Left ventricle myocardium inferior (tissue), 1 donor: ENCODE measurements at regions not wholly inside any gene's neighbourhood (a gene's known extent, or its start where the extent isn't known, plus 50 kb on each side); places are given as distances from the start of the nearest gene placed in this dataset.

Experiments used
- DNase-seq: peaks from one replicate; pipeline ENCODE4 v3.0.0-alpha.2; 2020
- H3K27ac ChIP-seq: fragments of 200-600 bp; replicated peaks from 2 replicates; pipeline ENCODE4 v1.8.0; 2021
- H3K27me3 ChIP-seq: fragments of 200-600 bp; 2 replicates; pipeline ENCODE4 v1.8.0; 2021; ENCODE audit warnings: low read depth
- H3K36me3 ChIP-seq: fragments of 200-600 bp; 2 replicates; pipeline ENCODE4 v1.8.0; 2021
- H3K4me1 ChIP-seq: fragments of 200-600 bp; 2 replicates; pipeline ENCODE4 v1.8.0; 2021
- H3K4me3 ChIP-seq: fragments of 200-600 bp; 2 replicates; pipeline ENCODE4 v1.8.0; 2021; ENCODE audit warnings: mild to moderate bottlenecking, moderate library complexity
- H3K9me3 ChIP-seq: fragments of 200-600 bp; replicated peaks from 2 replicates; pipeline ENCODE4 v1.8.0; 2021
- CTCF ChIP-seq: fragments of 200-600 bp; IDR thresholded peaks from 2 replicates; pipeline ENCODE4 v1.8.0; 2021; ENCODE audit warnings: antibody characterized with exemption, mild to moderate bottlenecking, borderline replicate concordance
- intact Hi-C: fragments of 100-400 bp; cut with micrococcal nuclease; formaldehyde crosslinking; loops from one replicate; pipeline ENCODE4 v1.11.0; 2022
- donor health status: DM: no; HTN: yes; CAD: no; lungs with severe emphysema.

DNA sequence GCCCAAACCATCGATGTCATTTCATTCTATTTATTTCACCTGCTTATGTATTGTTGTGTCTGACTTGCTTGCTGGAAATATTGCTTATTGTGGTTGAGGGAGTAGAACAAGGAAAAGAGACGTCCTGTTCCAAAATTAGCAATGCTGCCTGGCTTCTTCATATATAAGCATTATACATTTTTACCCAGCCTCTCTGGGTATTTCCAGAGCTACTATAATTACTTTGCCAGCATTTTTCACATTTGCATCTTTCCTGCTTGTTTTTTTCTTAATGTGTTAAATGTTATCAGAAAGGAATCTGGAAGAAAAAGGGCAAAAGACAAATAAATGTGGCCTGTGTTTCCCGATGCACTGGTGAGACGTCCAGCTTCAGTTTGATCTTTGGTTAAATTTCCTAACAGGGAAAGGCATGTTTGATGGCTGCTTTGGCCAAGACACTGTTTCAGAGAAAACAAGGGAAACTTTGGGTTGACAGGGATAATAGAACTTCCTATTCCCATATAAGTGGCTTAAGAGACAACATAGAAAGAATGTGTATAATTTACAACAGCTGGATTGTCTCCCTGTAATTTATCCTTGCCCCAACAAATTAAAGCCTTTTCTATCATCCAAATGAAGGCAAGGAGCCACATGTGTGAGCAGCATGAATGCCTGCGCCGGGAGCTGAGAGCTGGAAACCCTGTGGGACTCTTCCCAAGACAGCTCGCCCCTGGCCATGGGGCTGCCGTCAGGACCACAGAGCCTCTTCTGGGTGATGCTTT is 671.1 kb upstream of the CELF2 start:
- H3K9me3 ChIP-seq: no peaks in the 10 kb centered on the region
- H3K36me3 ChIP-seq: no peaks in the 10 kb centered on the region
- no peaks in the 10 kb centered on the region for H3K4me1 ChIP-seq
- intact Hi-C loops: no loop called here
- H3K27ac ChIP-seq: no peak overlapping the region
- TF ChIP-seq CTCF: no peak
- no peak overlapping the region for H3K4me3 ChIP-seq
- H3K27me3 ChIP-seq: no peaks in the 10 kb centered on the region
- no peak for DNase-seq

GRCh38 chr10:10350050-10350449 is 667.6 kb upstream of the CELF2 start:
- Histone ChIP-seq H3K27me3 (no peaks in the 10 kb centered on the region), H3K27ac (no peak overlapping the region), H3K9me3 (no peaks in the 10 kb centered on the region), H3K4me3 (no peak overlapping the region), H3K36me3 (no peaks in the 10 kb centered on the region), H3K4me1 (no peaks in the 10 kb centered on the region)
- no peak for TF ChIP-seq CTCF
- no peak for DNase-seq
- intact Hi-C loops: no loop called here

DNA sequence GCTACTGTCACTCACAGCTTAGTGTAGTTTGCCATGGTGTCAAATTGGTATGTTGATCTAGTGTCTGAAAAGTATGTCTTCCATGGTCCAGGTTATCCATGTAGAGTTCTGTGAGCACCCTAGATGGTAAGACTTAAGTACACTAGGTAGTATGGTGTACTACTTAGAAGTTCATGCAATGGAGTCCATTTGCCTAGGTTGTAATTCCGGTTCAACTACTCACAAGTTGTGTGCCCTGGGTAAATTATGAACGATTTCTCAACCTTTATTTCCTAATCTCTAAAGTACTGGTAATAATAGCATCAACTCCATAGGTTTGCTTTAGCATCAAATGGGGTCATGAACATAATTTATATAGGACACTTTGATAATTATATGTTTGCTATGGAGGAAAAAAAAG is 666.2 kb upstream of the CELF2 start:
- Histone ChIP-seq H3K27ac (no peak overlapping the region), H3K36me3 (no peaks in the 10 kb centered on the region), H3K9me3 (no peaks in the 10 kb centered on the region), H3K27me3 (no peaks in the 10 kb centered on the region), H3K4me3 (no peak overlapping the region), H3K4me1 (no peaks in the 10 kb centered on the region)
- no peak for TF ChIP-seq CTCF
- no peak for DNase-seq
- intact Hi-C loops: no loop called here

DNA sequence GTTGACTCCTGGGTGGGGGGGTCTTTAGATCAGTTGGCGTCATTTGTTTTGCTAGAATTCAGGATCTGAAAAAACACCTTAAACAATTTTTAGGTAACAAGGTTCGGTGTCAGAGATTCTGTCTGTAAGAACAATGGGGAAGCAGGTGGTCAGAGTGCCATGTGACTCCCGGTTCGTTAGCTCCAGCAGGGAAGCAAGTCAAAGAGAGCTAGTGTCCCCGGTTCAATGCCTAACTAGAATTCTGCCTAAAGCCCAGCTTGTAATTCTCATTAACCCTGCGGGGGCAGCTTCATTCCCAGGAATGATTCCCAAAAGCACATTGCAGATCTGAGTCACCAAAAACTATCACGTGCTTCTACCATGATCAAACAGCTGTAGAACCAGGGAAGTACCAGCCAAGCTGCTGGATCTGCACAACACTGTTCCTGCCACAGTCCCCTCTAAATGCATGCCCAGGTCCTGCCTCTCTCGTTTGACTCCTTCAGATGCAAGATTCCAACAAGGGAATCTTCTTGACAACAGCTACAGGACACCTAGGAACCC is 664.3 kb upstream of the CELF2 start:
- intact Hi-C loops: no loop called here
- H3K4me3 ChIP-seq: no peak overlapping the region
- H3K27me3 ChIP-seq: no peaks in the 10 kb centered on the region
- H3K9me3 ChIP-seq: no peaks in the 10 kb centered on the region
- H3K36me3 ChIP-seq: no peaks in the 10 kb centered on the region
- no peaks in the 10 kb centered on the region for H3K4me1 ChIP-seq
- TF ChIP-seq CTCF: no peak
- DNase-seq: no peak
- H3K27ac ChIP-seq: no peak overlapping the region

DNA sequence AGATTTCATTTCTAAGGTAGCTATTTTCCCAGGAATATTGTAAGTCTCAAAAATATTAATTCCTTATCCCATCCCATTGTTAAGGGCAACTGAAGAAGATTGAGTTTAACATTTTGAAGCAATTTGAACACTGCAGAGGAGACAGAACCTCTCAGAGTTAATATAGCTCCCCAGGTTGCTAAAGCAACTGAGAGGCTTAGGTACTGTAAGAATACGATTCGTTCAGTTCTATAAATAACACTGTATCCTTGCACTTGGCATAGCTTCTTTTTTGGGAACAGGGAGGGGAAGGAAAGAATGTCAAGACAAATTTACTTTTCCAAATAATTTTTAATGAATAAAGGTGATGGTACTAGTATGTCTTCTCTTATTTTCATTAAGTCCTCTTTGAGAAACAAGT is 658.4 kb upstream of the CELF2 start:
- no peak overlapping the region for H3K27ac ChIP-seq
- no peak overlapping the region for H3K4me3 ChIP-seq
- no peak for TF ChIP-seq CTCF
- DNase-seq: no peak
- H3K36me3 ChIP-seq: no peaks in the 10 kb centered on the region
- H3K27me3 ChIP-seq: no peaks in the 10 kb centered on the region
- no peaks in the 10 kb centered on the region for H3K9me3 ChIP-seq
- intact Hi-C loops: no loop called here
- peaks cover 9% of the 10 kb centered on the region for H3K4me1 ChIP-seq
